Liver (tissue), 8 donors: ENCODE measurements at regions not wholly inside any gene's neighbourhood (a gene's known extent, or its start where the extent isn't known, plus 50 kb on each side); places are given as distances from the start of the nearest gene placed in this dataset.

ENCODE experiments used
- DNase-seq: peaks from one replicate; pipeline ENCODE4 v3.0.0-alpha.2; 2017; ENCODE audit warnings: low spot score
- H3K27ac ChIP-seq, 2 donors: one replicate each; pipeline ENCODE4 v1.7.0; 2013; ENCODE audit warnings: inconsistent platforms in 2 of 2, low read length in 2 of 2, control low read depth in 1 of 2, low read depth in 1 of 2, mild to moderate bottlenecking in 1 of 2
- H3K27me3 ChIP-seq, 4 donors: one replicate each; pipeline versions ENCODE4 v1.6.1 to v1.7.0; 2013; ENCODE audit warnings: low read length in 3 of 4, inconsistent platforms in 1 of 4, mild to moderate bottlenecking in 1 of 4, moderate library complexity in 1 of 4; ENCODE audit not compliant: control insufficient read depth in 4 of 4, insufficient read depth in 4 of 4
- H3K36me3 ChIP-seq, 4 donors: one replicate each; pipeline versions ENCODE4 v1.6.1 to v1.7.0; 2013; ENCODE audit warnings: low read length in 3 of 4, mild to moderate bottlenecking in 3 of 4, low read depth in 1 of 4, moderate library complexity in 1 of 4; ENCODE audit not compliant: control insufficient read depth in 4 of 4, insufficient read depth in 3 of 4
- H3K4me1 ChIP-seq, 4 donors: one replicate each; pipeline versions ENCODE4 v1.6.1 to v1.7.0; 2013; ENCODE audit warnings: low read length in 3 of 4, mild to moderate bottlenecking in 3 of 4, moderate library complexity in 1 of 4; ENCODE audit not compliant: control insufficient read depth in 4 of 4, insufficient read depth in 4 of 4
- H3K4me3 ChIP-seq, 3 donors: one replicate each; pipeline versions ENCODE4 v1.6.1 to v1.7.0; 2013; ENCODE audit warnings: low read length in 3 of 3, control low read depth in 1 of 3, low read depth in 1 of 3, mild to moderate bottlenecking in 1 of 3
- H3K9ac ChIP-seq, 2 donors: one replicate each; pipeline ENCODE4 v1.7.0; 2013; ENCODE audit warnings: low read length in 2 of 2, mild to moderate bottlenecking in 2 of 2, moderate library complexity in 2 of 2, control low read depth in 1 of 2, low read depth in 1 of 2
- H3K9me3 ChIP-seq, 4 donors: one replicate each; pipeline versions ENCODE4 v1.6.1 to v1.7.0; 2013; ENCODE audit warnings: low read length in 3 of 4; ENCODE audit not compliant: control insufficient read depth in 4 of 4
- ATF3 ChIP-seq: IDR thresholded peaks from 2 replicates; pipeline ENCODE4 v1.6.1; 2016; ENCODE audit warnings: antibody characterized with exemption
- EGR1 ChIP-seq, 2 donors: IDR thresholded peaks; 2 replicates each; pipeline ENCODE4 v1.6.1; 2016 to 2018; ENCODE audit warnings: antibody characterized with exemption in 2 of 2, low read depth in 2 of 2
- FOXA1 ChIP-seq: IDR thresholded peaks from 2 replicates; pipeline ENCODE4 v1.6.1; 2016; ENCODE audit warnings: antibody characterized with exemption
- FOXA2 ChIP-seq: IDR thresholded peaks from 2 replicates; pipeline ENCODE4 v1.6.1; 2016; ENCODE audit warnings: antibody characterized with exemption
- GABPA ChIP-seq, 2 donors: IDR thresholded peaks in 1 of 2; conservative IDR thresholded peaks in 1 of 2; 2 replicates each; pipeline ENCODE4 v1.6.1; 2016; ENCODE audit warnings: antibody characterized with exemption in 2 of 2, mild to moderate bottlenecking in 1 of 2, moderate library complexity in 1 of 2
- HNF4A ChIP-seq, 2 donors: conservative IDR thresholded peaks; 2 replicates each; pipeline ENCODE4 v1.6.1; 2016; ENCODE audit warnings: antibody characterized with exemption in 2 of 2, mild to moderate bottlenecking in 2 of 2
- HNF4G ChIP-seq: IDR thresholded peaks from 2 replicates; pipeline ENCODE4 v1.6.1; 2016; ENCODE audit warnings: antibody characterized with exemption
- JUND ChIP-seq, 2 donors: IDR thresholded peaks; 2 replicates each; pipeline ENCODE4 v1.6.1; 2016; ENCODE audit warnings: antibody characterized with exemption in 2 of 2
- NR2F2 ChIP-seq: IDR thresholded peaks from 2 replicates; pipeline ENCODE4 v1.6.1; 2016; ENCODE audit warnings: antibody characterized with exemption
- RAD21 ChIP-seq, 2 donors: IDR thresholded peaks; 2 replicates each; pipeline ENCODE4 v1.6.1; 2016; ENCODE audit warnings: antibody characterized with exemption in 2 of 2, mild to moderate bottlenecking in 2 of 2
- RXRA ChIP-seq, 2 donors: IDR thresholded peaks; 2 replicates each; pipeline ENCODE4 v1.6.1; 2017 to 2018; ENCODE audit warnings: antibody characterized with exemption in 2 of 2, mild to moderate bottlenecking in 1 of 2
- SP1 ChIP-seq: IDR thresholded peaks from 2 replicates; pipeline ENCODE4 v1.6.1; 2018; ENCODE audit warnings: antibody characterized with exemption, mild to moderate bottlenecking
- TAF1 ChIP-seq: conservative IDR thresholded peaks from 2 replicates; pipeline ENCODE4 v1.6.1; 2016; ENCODE audit warnings: antibody characterized with exemption, mild to moderate bottlenecking
- YY1 ChIP-seq: IDR thresholded peaks from 2 replicates; pipeline ENCODE4 v1.6.1; 2016; ENCODE audit warnings: antibody characterized with exemption, mild to moderate bottlenecking
- ZBTB33 ChIP-seq: IDR thresholded peaks from 2 replicates; pipeline ENCODE4 v1.6.1; 2016; ENCODE audit warnings: antibody characterized with exemption
- WGBS: extraction: QIAGEN DNeasy Blood & Tissue Kit; methylation state at CpG from one replicate; pipeline ENCODE4 v1.1.7; 2013; 5-methylcytosine and 5-hydroxymethylcytosine counted together
- TF ChIP-seq, protein P1 (sequence below): fragments of 150-350 bp; IDR thresholded peaks from 2 replicates; pipeline ENCODE4 v1.5.1; 2017; ENCODE audit warnings: improper control_type of control experiment, low read depth, low read length; ENCODE audit not compliant: missing input control
- TF ChIP-seq, protein P2 (sequence below): IDR thresholded peaks from 2 replicates; pipeline ENCODE4 v1.6.1; 2016; ENCODE audit warnings: antibody characterized with exemption
- TF ChIP-seq, protein P3 (sequence below): IDR thresholded peaks from 2 replicates; pipeline ENCODE4 v1.6.1; 2016; ENCODE audit warnings: antibody characterized with exemption, mild to moderate bottlenecking
- donor health status: healthy.
- donor health status: healthy.
- donor health status: healthy.
- donor health status: healthy.
- donor health status: healthy.

GRCh38 chr18:47677952-47678351 lies 252.5 kb downstream of the SMAD2 start:
- Histone ChIP-seq H3K9ac (no peak overlapping the region), H3K27me3 (no peaks in the 10 kb centered on the region), H3K9me3 (no peaks in the 10 kb centered on the region), H3K36me3 (no peaks in the 10 kb centered on the region), H3K27ac (no peak overlapping the region), H3K4me1 (no peaks in the 10 kb centered on the region), H3K4me3 (no peak overlapping the region)
- 86% methylated on average over 3 of the region's 3 CpGs for WGBS
- no peak for DNase-seq
- TF ChIP-seq JUND (IDR thresholded peaks at IDR 0.05): no peak
- TF ChIP-seq SP1: no peak
- TF ChIP-seq HNF4G: no peak
- TF ChIP-seq RXRA (IDR thresholded peaks at IDR 0.05): no peak

DNA sequence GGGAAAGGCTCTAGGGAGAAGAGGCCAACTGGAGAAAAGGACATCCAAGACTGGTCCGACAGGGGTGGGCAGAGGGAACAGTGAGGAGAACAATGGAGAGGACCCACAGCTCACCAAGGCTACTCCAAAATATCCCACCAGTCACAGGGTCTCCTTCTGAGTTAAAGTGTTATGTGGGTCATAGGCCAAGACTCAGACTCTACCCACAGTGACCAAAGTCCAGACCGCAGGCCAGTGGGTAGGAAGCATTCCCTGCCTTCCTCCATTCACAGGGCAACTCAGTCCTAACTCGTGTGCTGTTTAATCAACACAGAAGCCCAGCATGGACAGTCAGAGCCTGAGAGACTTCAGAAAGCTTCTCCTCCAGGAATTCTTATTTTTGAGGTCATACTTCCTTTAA lies 260.6 kb downstream of the SMAD2 start:
- Histone ChIP-seq H3K9ac (no peak overlapping the region), H3K27ac (no peak overlapping the region), H3K36me3 (no peaks in the 10 kb centered on the region), H3K4me1 (no peaks in the 10 kb centered on the region), H3K27me3 (peaks cover 0 to 4% (median 1%) of the 10 kb centered on the region in 4 donors), H3K4me3 (no peak overlapping the region), H3K9me3 (peaks cover 0 to 6% (median 0%) of the 10 kb centered on the region in 4 donors)
- WGBS: 60% methylated on average over 3 of the region's 3 CpGs
- no peak for TF ChIP-seq GABPA (IDR thresholded peaks at IDR 0.05 in 1 of 2, conservative IDR thresholded peaks at IDR 0.05 in 1 of 2)
- no peak for TF ChIP-seq SP1
- no peak for TF ChIP-seq RAD21 (IDR thresholded peaks at IDR 0.05)
- no peak for TF ChIP-seq JUND (IDR thresholded peaks at IDR 0.05)
- TF ChIP-seq, protein P1, sequence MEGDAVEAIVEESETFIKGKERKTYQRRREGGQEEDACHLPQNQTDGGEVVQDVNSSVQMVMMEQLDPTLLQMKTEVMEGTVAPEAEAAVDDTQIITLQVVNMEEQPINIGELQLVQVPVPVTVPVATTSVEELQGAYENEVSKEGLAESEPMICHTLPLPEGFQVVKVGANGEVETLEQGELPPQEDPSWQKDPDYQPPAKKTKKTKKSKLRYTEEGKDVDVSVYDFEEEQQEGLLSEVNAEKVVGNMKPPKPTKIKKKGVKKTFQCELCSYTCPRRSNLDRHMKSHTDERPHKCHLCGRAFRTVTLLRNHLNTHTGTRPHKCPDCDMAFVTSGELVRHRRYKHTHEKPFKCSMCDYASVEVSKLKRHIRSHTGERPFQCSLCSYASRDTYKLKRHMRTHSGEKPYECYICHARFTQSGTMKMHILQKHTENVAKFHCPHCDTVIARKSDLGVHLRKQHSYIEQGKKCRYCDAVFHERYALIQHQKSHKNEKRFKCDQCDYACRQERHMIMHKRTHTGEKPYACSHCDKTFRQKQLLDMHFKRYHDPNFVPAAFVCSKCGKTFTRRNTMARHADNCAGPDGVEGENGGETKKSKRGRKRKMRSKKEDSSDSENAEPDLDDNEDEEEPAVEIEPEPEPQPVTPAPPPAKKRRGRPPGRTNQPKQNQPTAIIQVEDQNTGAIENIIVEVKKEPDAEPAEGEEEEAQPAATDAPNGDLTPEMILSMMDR: no peak
- no peak for TF ChIP-seq FOXA1
- no peak for TF ChIP-seq TAF1
- no peak for TF ChIP-seq ZBTB33
- no peak for TF ChIP-seq ATF3
- no peak for TF ChIP-seq NR2F2
- TF ChIP-seq, protein P2, sequence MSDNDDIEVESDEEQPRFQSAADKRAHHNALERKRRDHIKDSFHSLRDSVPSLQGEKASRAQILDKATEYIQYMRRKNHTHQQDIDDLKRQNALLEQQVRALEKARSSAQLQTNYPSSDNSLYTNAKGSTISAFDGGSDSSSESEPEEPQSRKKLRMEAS: no peak
- no peak for TF ChIP-seq EGR1 (IDR thresholded peaks at IDR 0.05; ENCODE audit: low read depth in 2 of 2)
- TF ChIP-seq YY1: no peak
- TF ChIP-seq FOXA2: no peak
- TF ChIP-seq, protein P3, sequence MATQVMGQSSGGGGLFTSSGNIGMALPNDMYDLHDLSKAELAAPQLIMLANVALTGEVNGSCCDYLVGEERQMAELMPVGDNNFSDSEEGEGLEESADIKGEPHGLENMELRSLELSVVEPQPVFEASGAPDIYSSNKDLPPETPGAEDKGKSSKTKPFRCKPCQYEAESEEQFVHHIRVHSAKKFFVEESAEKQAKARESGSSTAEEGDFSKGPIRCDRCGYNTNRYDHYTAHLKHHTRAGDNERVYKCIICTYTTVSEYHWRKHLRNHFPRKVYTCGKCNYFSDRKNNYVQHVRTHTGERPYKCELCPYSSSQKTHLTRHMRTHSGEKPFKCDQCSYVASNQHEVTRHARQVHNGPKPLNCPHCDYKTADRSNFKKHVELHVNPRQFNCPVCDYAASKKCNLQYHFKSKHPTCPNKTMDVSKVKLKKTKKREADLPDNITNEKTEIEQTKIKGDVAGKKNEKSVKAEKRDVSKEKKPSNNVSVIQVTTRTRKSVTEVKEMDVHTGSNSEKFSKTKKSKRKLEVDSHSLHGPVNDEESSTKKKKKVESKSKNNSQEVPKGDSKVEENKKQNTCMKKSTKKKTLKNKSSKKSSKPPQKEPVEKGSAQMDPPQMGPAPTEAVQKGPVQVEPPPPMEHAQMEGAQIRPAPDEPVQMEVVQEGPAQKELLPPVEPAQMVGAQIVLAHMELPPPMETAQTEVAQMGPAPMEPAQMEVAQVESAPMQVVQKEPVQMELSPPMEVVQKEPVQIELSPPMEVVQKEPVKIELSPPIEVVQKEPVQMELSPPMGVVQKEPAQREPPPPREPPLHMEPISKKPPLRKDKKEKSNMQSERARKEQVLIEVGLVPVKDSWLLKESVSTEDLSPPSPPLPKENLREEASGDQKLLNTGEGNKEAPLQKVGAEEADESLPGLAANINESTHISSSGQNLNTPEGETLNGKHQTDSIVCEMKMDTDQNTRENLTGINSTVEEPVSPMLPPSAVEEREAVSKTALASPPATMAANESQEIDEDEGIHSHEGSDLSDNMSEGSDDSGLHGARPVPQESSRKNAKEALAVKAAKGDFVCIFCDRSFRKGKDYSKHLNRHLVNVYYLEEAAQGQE: no peak
- TF ChIP-seq HNF4A (conservative IDR thresholded peaks at IDR 0.05): no peak
- no peak for TF ChIP-seq HNF4G
- TF ChIP-seq RXRA (IDR thresholded peaks at IDR 0.05): no peak
- no peak for DNase-seq
